NT2/D1 (cell line): ENCODE measurements at regions not wholly inside any gene's neighbourhood (a gene's known extent, or its start where the extent isn't known, plus 50 kb on each side); places are given as distances from the start of the nearest gene placed in this dataset.

ENCODE experiments used
- YY1 ChIP-seq: IDR thresholded peaks from 2 replicates; pipeline ENCODE4 v1.6.1; 2011; ENCODE audit not compliant: insufficient read length, insufficient read depth
- ZNF274 ChIP-seq: IDR thresholded peaks from 2 replicates; pipeline ENCODE4 v1.6.1; 2011; ENCODE audit warnings: mild to moderate bottlenecking, low read depth, low read length

DNA sequence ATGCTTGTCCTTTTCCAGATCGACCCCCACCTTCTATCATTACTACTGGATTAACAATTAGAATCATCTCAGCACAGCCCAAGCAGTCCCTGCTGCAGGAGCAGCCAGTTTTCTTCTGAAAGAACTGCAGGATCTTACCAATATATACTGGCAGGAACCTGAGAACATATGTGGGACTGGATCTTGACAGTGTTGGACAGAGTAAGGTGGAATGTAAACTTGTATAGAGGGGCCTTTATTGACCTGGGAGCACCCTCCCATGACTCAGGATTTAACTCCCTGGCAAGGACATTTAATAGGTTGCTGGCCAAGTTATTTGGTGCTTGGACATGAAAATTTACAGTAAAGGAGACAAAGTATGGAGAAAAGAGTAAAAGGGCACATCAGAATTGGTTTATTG lies 66.2 kb upstream of the TMX1 start:
- TF ChIP-seq YY1 (no peak), ZNF274 (no peak)
